ENCODE measurements at regions not wholly inside any gene's neighbourhood (a gene's known extent, or its start where the extent isn't known, plus 50 kb on each side); places are given as distances from the start of the nearest gene placed in this dataset.

DNA sequence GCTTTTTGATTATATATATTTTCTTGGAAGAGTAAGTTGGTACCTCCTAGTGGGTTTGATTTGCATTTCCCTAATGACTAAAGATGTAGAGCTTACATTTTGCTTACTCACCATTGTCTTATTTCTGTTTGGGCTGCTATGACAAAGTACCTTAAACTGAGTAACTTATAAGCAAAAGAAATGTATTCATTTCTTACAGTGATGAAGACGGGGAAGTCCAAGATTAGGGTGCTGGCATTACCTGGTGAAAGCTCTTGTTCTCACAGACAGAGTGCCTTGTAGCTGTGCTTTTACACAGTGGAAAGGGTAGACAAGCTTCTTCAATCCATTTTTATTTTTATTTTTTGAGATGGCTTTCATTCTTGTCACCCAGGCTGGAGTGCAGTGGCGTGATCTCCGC lies 229.2 kb upstream of the AGA start:
- Histone ChIP-seq H3K9me3 (no peaks in the 10 kb centered on the region), H3K4me3 (ENCODE audit: control insufficient read depth in 1 of 2, extremely low read depth in 1 of 2, low read length in 1 of 2) (no peak overlapping the region), H3K27me3 (replicated peaks in 1 of 2; ENCODE audit: control insufficient read depth in 2 of 2, extremely low read depth in 1 of 2, insufficient read depth in 2 of 2, low read length in 1 of 2) (peaks cover 0 to under 1% of the 10 kb centered on the region in 2 experiments), H3K4me1 (ENCODE audit: control insufficient read depth in 1 of 2, extremely low read depth in 1 of 2, insufficient read depth in 2 of 2, low read length in 2 of 2) (no peaks in the 10 kb centered on the region), H3K27ac (ENCODE audit: low read length) (no peak overlapping the region), H3K36me3 (ENCODE audit: control insufficient read depth in 2 of 2, extremely low read depth in 1 of 2, insufficient read depth in 1 of 2, low read length in 1 of 2) (no peaks in the 10 kb centered on the region)
- Mint-ChIP-seq H3K27ac (no peak overlapping the region), H3K4me3 (no peak overlapping the region), H3K27me3 (no peaks in the 10 kb centered on the region), H3K9me3 (no peaks in the 10 kb centered on the region), H3K4me1 (no peaks in the 10 kb centered on the region), H3K36me3 (no peaks in the 10 kb centered on the region)
- ATAC-seq (replicated peaks in 1 of 4) (no peak), DNase-seq (no peak)
- ChIA-PET POLR2A (no interaction called here), CTCF (interaction anchor here in 1 of 2 donors (0.6 kb wide), 1 partner anchor 11 kb away, joined by 3 read pairs; no protein-coding TSS in a partner anchor)
- WGBS (ENCODE audit: insufficient coverage) = 100% methylated on average over 2 of the region's 3 CpGs

DNA sequence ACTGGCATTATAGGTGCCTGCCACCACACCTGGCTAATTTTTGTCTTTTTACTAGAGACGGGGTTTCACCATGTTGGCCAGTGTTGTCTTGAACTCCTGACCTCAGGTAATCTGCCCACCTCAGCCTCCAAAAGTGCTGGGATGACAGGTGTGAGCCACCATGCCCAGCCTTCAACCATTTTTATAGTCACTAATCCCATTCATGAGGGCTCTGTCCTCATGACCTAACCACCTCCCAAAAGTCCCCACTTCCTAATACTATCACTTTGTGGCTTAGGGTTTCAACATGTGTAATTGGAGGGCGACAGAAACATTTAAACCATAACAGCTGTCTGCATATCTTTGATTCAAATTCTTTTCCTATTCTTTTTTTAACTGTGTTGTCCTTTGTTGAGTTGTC lies 229.6 kb upstream of the AGA start:
- ChIA-PET CTCF (no interaction called here), POLR2A (no interaction called here)
- Histone ChIP-seq H3K36me3 (ENCODE audit: control insufficient read depth in 2 of 2, extremely low read depth in 1 of 2, insufficient read depth in 1 of 2, low read length in 1 of 2) (no peaks in the 10 kb centered on the region), H3K4me3 (ENCODE audit: control insufficient read depth in 1 of 2, extremely low read depth in 1 of 2, low read length in 1 of 2) (no peak overlapping the region), H3K9me3 (no peaks in the 10 kb centered on the region), H3K27me3 (replicated peaks in 1 of 2; ENCODE audit: control insufficient read depth in 2 of 2, extremely low read depth in 1 of 2, insufficient read depth in 2 of 2, low read length in 1 of 2) (no peaks in the 10 kb centered on the region), H3K4me1 (ENCODE audit: control insufficient read depth in 1 of 2, extremely low read depth in 1 of 2, insufficient read depth in 2 of 2, low read length in 2 of 2) (no peaks in the 10 kb centered on the region), H3K27ac (ENCODE audit: low read length) (no peak overlapping the region)
- 100% methylated on average over 1 of the region's 2 CpGs for WGBS (ENCODE audit: insufficient coverage)
- Mint-ChIP-seq H3K4me3 (no peak overlapping the region), H3K4me1 (no peaks in the 10 kb centered on the region), H3K27ac (no peak overlapping the region), H3K36me3 (no peaks in the 10 kb centered on the region), H3K27me3 (no peaks in the 10 kb centered on the region), H3K9me3 (no peaks in the 10 kb centered on the region)
- no peak for ATAC-seq (replicated peaks in 1 of 4)
- no peak for DNase-seq

DNA sequence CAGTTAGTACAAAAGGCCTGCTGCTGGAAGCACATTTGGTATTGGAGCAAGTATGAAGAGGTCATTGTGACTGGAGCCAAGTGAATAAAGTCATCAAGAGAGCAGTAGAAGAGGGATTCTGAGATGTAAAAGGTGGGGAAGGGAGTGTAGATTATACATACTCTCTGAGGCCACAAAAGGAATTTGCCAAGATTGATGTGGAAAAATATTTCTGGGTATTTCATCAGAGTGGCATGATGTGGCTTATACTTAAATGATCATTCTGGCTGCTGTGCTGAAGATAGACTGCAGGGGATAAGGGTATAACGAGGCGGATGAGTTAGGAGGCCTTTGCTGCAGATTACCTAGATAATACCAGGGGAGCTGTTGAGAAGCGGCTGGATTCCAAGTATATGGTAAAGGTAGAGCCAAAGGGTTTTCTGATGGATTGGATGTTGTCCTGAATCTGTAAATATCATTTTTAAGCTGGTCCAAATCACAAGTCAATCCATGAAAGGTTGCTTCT lies 231.8 kb upstream of the AGA start:
- DNase-seq (no peak), ATAC-seq (replicated peaks in 1 of 4) (no peak)
- no peaks in the 10 kb centered on the region for H3K9me3 ChIP-seq
- H3K27ac ChIP-seq (ENCODE audit: low read length) = no peak overlapping the region
- Mint-ChIP-seq H3K9me3 (no peaks in the 10 kb centered on the region), H3K4me1 (no peaks in the 10 kb centered on the region), H3K27ac (no peak overlapping the region), H3K36me3 (no peaks in the 10 kb centered on the region), H3K27me3 (no peaks in the 10 kb centered on the region), H3K4me3 (no peak overlapping the region)
- H3K27me3 ChIP-seq (replicated peaks in 1 of 2; ENCODE audit: control insufficient read depth in 2 of 2, extremely low read depth in 1 of 2, insufficient read depth in 2 of 2, low read length in 1 of 2) = no peaks in the 10 kb centered on the region
- no peaks in the 10 kb centered on the region for H3K4me1 ChIP-seq (ENCODE audit: control insufficient read depth in 1 of 2, extremely low read depth in 1 of 2, insufficient read depth in 2 of 2, low read length in 2 of 2)
- H3K36me3 ChIP-seq (ENCODE audit: control insufficient read depth in 2 of 2, extremely low read depth in 1 of 2, insufficient read depth in 1 of 2, low read length in 1 of 2) = no peaks in the 10 kb centered on the region
- 64% methylated on average over 2 of the region's 3 CpGs for WGBS (ENCODE audit: insufficient coverage)
- no peak overlapping the region for H3K4me3 ChIP-seq (ENCODE audit: control insufficient read depth in 1 of 2, extremely low read depth in 1 of 2, low read length in 1 of 2)
- POLR2A ChIA-PET = no interaction called here
- CTCF ChIA-PET = no interaction called here

DNA sequence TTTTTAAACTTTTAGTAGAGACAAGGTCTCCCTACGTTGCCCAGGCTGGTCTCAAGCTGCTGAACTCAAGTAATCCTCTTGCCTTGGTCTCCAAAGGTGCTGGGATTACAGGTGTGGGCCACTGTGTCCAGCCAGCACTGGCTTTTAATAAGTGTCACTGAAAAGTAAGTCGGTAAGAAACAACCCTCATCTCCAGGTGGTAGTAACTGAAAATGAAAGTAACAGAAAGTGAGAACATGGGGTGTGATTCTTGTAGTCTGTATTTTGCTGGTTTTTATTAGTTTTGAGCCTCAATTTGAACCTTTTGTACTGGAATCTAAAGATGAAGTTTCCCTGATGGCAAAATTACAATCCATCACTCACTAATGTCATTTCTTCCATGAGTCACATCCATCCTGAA lies 238.1 kb upstream of the AGA start:
- ATAC-seq (replicated peaks in 1 of 4) = no peak
- Mint-ChIP-seq H3K27me3 (no peaks in the 10 kb centered on the region), H3K4me3 (no peak overlapping the region), H3K9me3 (no peaks in the 10 kb centered on the region), H3K4me1 (peaks cover 0 to 7% (median 0%) of the 10 kb centered on the region in 3 donors), H3K27ac (no peak overlapping the region), H3K36me3 (no peaks in the 10 kb centered on the region)
- Histone ChIP-seq H3K27ac (ENCODE audit: low read length) (no peak overlapping the region), H3K4me3 (ENCODE audit: control insufficient read depth in 1 of 2, extremely low read depth in 1 of 2, low read length in 1 of 2) (no peak overlapping the region), H3K4me1 (ENCODE audit: control insufficient read depth in 1 of 2, extremely low read depth in 1 of 2, insufficient read depth in 2 of 2, low read length in 2 of 2) (no peaks in the 10 kb centered on the region), H3K36me3 (ENCODE audit: control insufficient read depth in 2 of 2, extremely low read depth in 1 of 2, insufficient read depth in 1 of 2, low read length in 1 of 2) (no peaks in the 10 kb centered on the region), H3K27me3 (replicated peaks in 1 of 2; ENCODE audit: control insufficient read depth in 2 of 2, extremely low read depth in 1 of 2, insufficient read depth in 2 of 2, low read length in 1 of 2) (no peaks in the 10 kb centered on the region), H3K9me3 (no peaks in the 10 kb centered on the region)
- DNase-seq = no peak
- 30% methylated on average over 1 of the region's 2 CpGs for WGBS (ENCODE audit: insufficient coverage)
- ChIA-PET POLR2A (no interaction called here), CTCF (no interaction called here)

DNA sequence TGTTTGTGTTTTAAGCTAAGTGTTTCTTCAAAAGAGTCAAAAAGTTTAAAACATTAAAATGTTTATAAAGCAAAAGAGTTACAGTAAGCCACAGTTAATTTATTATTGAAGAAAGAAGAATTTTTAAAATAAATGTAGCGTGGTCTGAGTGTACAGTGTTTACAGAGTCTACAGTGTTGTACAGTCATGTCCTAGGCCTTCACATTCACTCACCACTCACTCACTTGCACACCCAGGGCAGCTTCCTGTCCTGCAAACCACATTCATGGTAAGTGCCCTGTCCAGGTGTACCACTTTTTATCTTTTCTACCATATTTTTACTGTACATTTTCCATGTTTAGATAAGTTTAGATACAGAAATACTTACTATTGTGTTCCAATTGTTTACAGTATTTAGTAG lies 239.7 kb upstream of the AGA start:
- no peaks in the 10 kb centered on the region for H3K9me3 Mint-ChIP-seq
- no peak overlapping the region for H3K4me3 Mint-ChIP-seq
- ChIA-PET POLR2A (no interaction called here), CTCF (interaction anchor here in 1 of 2 donors (0.7 kb wide), 1 partner anchor 9 kb away, joined by 4 read pairs; no protein-coding TSS in a partner anchor)
- no peak for DNase-seq
- H3K27me3 Mint-ChIP-seq = no peaks in the 10 kb centered on the region
- H3K4me1 ChIP-seq (ENCODE audit: control insufficient read depth in 1 of 2, extremely low read depth in 1 of 2, insufficient read depth in 2 of 2, low read length in 2 of 2) = no peaks in the 10 kb centered on the region
- no peaks in the 10 kb centered on the region for H3K27me3 ChIP-seq (replicated peaks in 1 of 2; ENCODE audit: control insufficient read depth in 2 of 2, extremely low read depth in 1 of 2, insufficient read depth in 2 of 2, low read length in 1 of 2)
- no peaks in the 10 kb centered on the region for H3K9me3 ChIP-seq
- no CpG with 5 or more reads among the region's 1 CpG for WGBS (ENCODE audit: insufficient coverage)
- ATAC-seq (replicated peaks in 1 of 4) = no peak
- H3K4me1 Mint-ChIP-seq = peaks cover 0 to 7% (median 0%) of the 10 kb centered on the region in 3 donors
- no peaks in the 10 kb centered on the region for H3K36me3 ChIP-seq (ENCODE audit: control insufficient read depth in 2 of 2, extremely low read depth in 1 of 2, insufficient read depth in 1 of 2, low read length in 1 of 2)
- no peak overlapping the region for H3K27ac Mint-ChIP-seq
- no peak overlapping the region for H3K4me3 ChIP-seq (ENCODE audit: control insufficient read depth in 1 of 2, extremely low read depth in 1 of 2, low read length in 1 of 2)
- no peaks in the 10 kb centered on the region for H3K36me3 Mint-ChIP-seq
- H3K27ac ChIP-seq (ENCODE audit: low read length) = no peak overlapping the region

DNA sequence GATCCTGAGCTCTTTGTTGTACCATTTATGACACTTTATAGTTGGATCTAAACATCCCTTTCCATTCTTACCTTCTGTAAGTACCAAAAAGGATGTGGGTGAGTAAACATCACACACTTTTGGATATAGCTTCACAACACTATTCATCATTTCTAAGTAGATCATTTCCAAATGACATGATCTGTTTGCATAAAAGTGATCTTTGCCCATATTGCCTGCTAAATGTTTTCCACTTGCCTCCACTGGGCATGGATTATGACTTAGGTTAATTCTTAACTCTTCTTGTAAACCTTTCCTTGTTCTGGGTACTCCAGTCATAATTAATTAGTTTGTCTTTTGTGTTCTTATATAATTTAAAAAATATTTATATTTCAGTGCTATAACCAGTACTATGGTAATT lies 244.9 kb upstream of the AGA start:
- Mint-ChIP-seq H3K4me3 (no peak overlapping the region), H3K27ac (no peak overlapping the region), H3K36me3 (no peaks in the 10 kb centered on the region), H3K27me3 (peaks cover 0 to 6% of the 10 kb centered on the region in 2 donors), H3K9me3 (no peaks in the 10 kb centered on the region), H3K4me1 (no peaks in the 10 kb centered on the region)
- no peak for DNase-seq
- CTCF ChIA-PET = no interaction called here
- Histone ChIP-seq H3K27ac (ENCODE audit: low read length) (no peak overlapping the region), H3K4me3 (ENCODE audit: control insufficient read depth in 1 of 2, extremely low read depth in 1 of 2, low read length in 1 of 2) (no peak overlapping the region), H3K36me3 (ENCODE audit: control insufficient read depth in 2 of 2, extremely low read depth in 1 of 2, insufficient read depth in 1 of 2, low read length in 1 of 2) (no peaks in the 10 kb centered on the region), H3K4me1 (ENCODE audit: control insufficient read depth in 1 of 2, extremely low read depth in 1 of 2, insufficient read depth in 2 of 2, low read length in 2 of 2) (no peaks in the 10 kb centered on the region), H3K9me3 (no peaks in the 10 kb centered on the region), H3K27me3 (replicated peaks in 1 of 2; ENCODE audit: control insufficient read depth in 2 of 2, extremely low read depth in 1 of 2, insufficient read depth in 2 of 2, low read length in 1 of 2) (no peaks in the 10 kb centered on the region)
- no peak for ATAC-seq (replicated peaks in 1 of 4)
- POLR2A ChIA-PET = no interaction called here

DNA sequence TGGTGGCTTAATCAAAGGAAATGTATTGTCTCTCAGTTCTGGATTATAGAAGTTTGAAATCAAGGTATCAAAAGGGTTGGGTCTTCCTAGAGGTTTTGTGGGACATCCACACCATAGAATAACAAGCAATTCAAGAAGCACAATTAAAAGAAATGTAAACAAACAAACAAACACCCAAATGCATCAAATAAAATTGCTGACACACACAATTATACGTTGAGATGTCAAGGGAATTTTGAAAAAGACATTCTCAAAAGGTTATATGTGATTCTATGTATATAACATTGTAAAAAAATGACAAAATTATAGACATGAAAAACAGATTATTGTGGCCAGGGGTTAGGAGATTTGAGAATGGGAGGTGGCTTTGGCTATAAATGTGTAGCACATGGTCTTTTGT lies 250.7 kb upstream of the AGA start:
- Histone ChIP-seq H3K27ac (ENCODE audit: low read length) (no peak overlapping the region), H3K36me3 (ENCODE audit: control insufficient read depth in 2 of 2, extremely low read depth in 1 of 2, insufficient read depth in 1 of 2, low read length in 1 of 2) (no peaks in the 10 kb centered on the region), H3K4me3 (ENCODE audit: control insufficient read depth in 1 of 2, extremely low read depth in 1 of 2, low read length in 1 of 2) (no peak overlapping the region), H3K9me3 (no peaks in the 10 kb centered on the region), H3K4me1 (ENCODE audit: control insufficient read depth in 1 of 2, extremely low read depth in 1 of 2, insufficient read depth in 2 of 2, low read length in 2 of 2) (no peaks in the 10 kb centered on the region), H3K27me3 (replicated peaks in 1 of 2; ENCODE audit: control insufficient read depth in 2 of 2, extremely low read depth in 1 of 2, insufficient read depth in 2 of 2, low read length in 1 of 2) (no peaks in the 10 kb centered on the region)
- H3K9me3 Mint-ChIP-seq = no peaks in the 10 kb centered on the region
- no peaks in the 10 kb centered on the region for H3K36me3 Mint-ChIP-seq
- H3K4me1 Mint-ChIP-seq = no peaks in the 10 kb centered on the region
- no peak overlapping the region for H3K4me3 Mint-ChIP-seq
- POLR2A ChIA-PET = no interaction called here
- H3K27me3 Mint-ChIP-seq = peaks cover 0 to 11% of the 10 kb centered on the region in 2 donors
- WGBS (ENCODE audit: insufficient coverage) = no CpG with 5 or more reads among the region's 1 CpG
- ATAC-seq (replicated peaks in 1 of 4) (no peak), DNase-seq (no peak)
- no peak overlapping the region for H3K27ac Mint-ChIP-seq
- CTCF ChIA-PET = no interaction called here
